A549 (cell line): ENCODE measurements at regions not wholly inside any gene's neighbourhood (a gene's known extent, or its start where the extent isn't known, plus 50 kb on each side); places are given as distances from the start of the nearest gene placed in this dataset.

Source experiments
- ATAC-seq, 2 experiments: fragments of 200-7000 bp in 1 of 2; fragments of >200 bp in 1 of 2; cut with Nextera tagmentation in 1 of 2; cut with Tn5 transposase in 1 of 2; 3 replicates each; pipeline versions ENCODE4 v1.8.0 to v1.9.1; 2018 to 2020; ENCODE audit warnings: mild to moderate bottlenecking in 1 of 2, moderate library complexity in 1 of 2
- CTCF ChIA-PET: fragments of 300-600 bp; sonication (Branson Sonifier 250); formaldehyde crosslinking; extraction: SDS; loops from one replicate; lab custom pipeline; 2021; ENCODE audit warnings: antibody characterized with exemption, inconsistent platforms; lab: Yijun Ruan, JAX
- POLR2A ChIA-PET: fragments of 350-600 bp; formaldehyde crosslinking; extraction: SDS; loops from one replicate; lab custom pipeline; 2021; ENCODE audit warnings: antibody characterized with exemption, inconsistent platforms; lab: Yijun Ruan, JAX
- DNase-seq, 2 experiments: peaks; one replicate each; pipeline versions ENCODE4 v3.0.0 to v3.0.0-alpha.2; 2011 to 2016; ENCODE audit warnings: low read depth in 1 of 2, low spot score in 1 of 2
- FAIRE-seq: peaks from 2 replicates; lab custom pipeline; 2011; peaks lifted over from hg19 to GRCh38; lab: Jason Lieb, UNC
- H3K27ac ChIP-seq, 2 experiments: fragments of >200 bp; sonication (Bioruptor Twin); formaldehyde crosslinking; 3 replicates each; pipeline ENCODE4 v1.5.1; 2016 to 2017
- H3K4me1 ChIP-seq: fragments of >200 bp; sonication (Bioruptor Twin); formaldehyde crosslinking; 3 replicates; pipeline ENCODE4 v1.6.1; 2016
- H3K4me2 ChIP-seq: fragments of >200 bp; sonication (Bioruptor Twin); formaldehyde crosslinking; 3 replicates; pipeline ENCODE4 v1.6.1; 2016
- H3K4me3 ChIP-seq: fragments of >200 bp; sonication (Bioruptor Twin); formaldehyde crosslinking; 3 replicates; pipeline ENCODE4 v1.5.1; 2016
- H3K9me3 ChIP-seq: fragments of >200 bp; sonication (Bioruptor Twin); formaldehyde crosslinking; 3 replicates; pipeline ENCODE4 v1.6.1; 2016
- ATOH8 ChIP-seq: fragments of 250-450 bp; sonication (Bioruptor Pico); IDR thresholded peaks from 2 replicates; pipeline ENCODE4 v1.5.0; 2020; ENCODE audit warnings: low read depth, mild to moderate bottlenecking, moderate library complexity
- BHLHE40 ChIP-seq: IDR thresholded peaks from 2 replicates; pipeline ENCODE4 v1.6.1; 2012; ENCODE audit warnings: low read depth, low read length, inconsistent platforms
- CBX2 ChIP-seq: fragments of 200-600 bp; sonication (generic); IDR thresholded peaks from 2 replicates; pipeline ENCODE4 v1.6.1; 2016; ENCODE audit warnings: low read depth, mild to moderate bottlenecking, borderline replicate concordance
- CEBPB ChIP-seq, 2 experiments: fragments of >200 bp in 1 of 2; sonication (Bioruptor Twin) in 1 of 2; formaldehyde crosslinking in 1 of 2; IDR thresholded peaks; 2 replicates each; pipeline ENCODE4 v1.6.1; 2012 to 2016
- CHD2 ChIP-seq: fragments of 150-350 bp; IDR thresholded peaks from 2 replicates; pipeline ENCODE4 v1.6.1; 2014; ENCODE audit warnings: low read length; ENCODE audit not compliant: partially characterized antibody
- CTCF ChIP-seq: fragments of >200 bp; sonication (Bioruptor Twin); formaldehyde crosslinking; IDR thresholded peaks from 3 replicates; pipeline ENCODE4 v1.5.1; 2016
- E2F6 ChIP-seq: IDR thresholded peaks from 2 replicates; pipeline ENCODE4 v1.6.1; 2012; ENCODE audit warnings: low read depth, borderline replicate concordance
- EP300 ChIP-seq, 2 experiments: fragments of >200 bp; sonication (Bioruptor Twin); formaldehyde crosslinking; IDR thresholded peaks; 2 replicates in 1 of 2; 3 replicates in 1 of 2; pipeline ENCODE4 v1.6.1; 2016 to 2017
- FOSB ChIP-seq: fragments of 250-450 bp; sonication (Bioruptor Pico); IDR thresholded peaks from 2 replicates; pipeline ENCODE4 v1.5.0; 2020; ENCODE audit warnings: mild to moderate bottlenecking, moderate library complexity
- FOXS1 ChIP-seq: fragments of 250-450 bp; sonication (Bioruptor Pico); IDR thresholded peaks from 2 replicates; pipeline ENCODE4 v1.5.0; 2020; ENCODE audit warnings: mild to moderate bottlenecking, moderate library complexity
- HES2 ChIP-seq: fragments of >200 bp; sonication (Bioruptor Twin); formaldehyde crosslinking; IDR thresholded peaks from 2 replicates; pipeline ENCODE4 v1.6.1; 2016
- HEYL ChIP-seq: fragments of 250-450 bp; sonication (Bioruptor Pico); IDR thresholded peaks from 2 replicates; pipeline ENCODE4 v1.8.0; 2021; ENCODE audit warnings: mild to moderate bottlenecking, moderate library complexity
- HMGXB4 ChIP-seq: fragments of 250-450 bp; sonication (Bioruptor Pico); IDR thresholded peaks from 2 replicates; pipeline ENCODE4 v1.5.0; 2021; ENCODE audit warnings: mild to moderate bottlenecking, moderate library complexity, borderline replicate concordance
- HOXB13 ChIP-seq: fragments of 250-450 bp; sonication (Bioruptor Pico); IDR thresholded peaks from 2 replicates; pipeline ENCODE4 v1.5.0; 2020; ENCODE audit warnings: low read depth, mild to moderate bottlenecking, moderate library complexity
- HOXB5 ChIP-seq: fragments of 250-450 bp; sonication (Bioruptor Pico); IDR thresholded peaks from 2 replicates; pipeline ENCODE4 v1.5.0; 2020; ENCODE audit warnings: mild to moderate bottlenecking, moderate library complexity
- JUNB ChIP-seq: fragments of >200 bp; sonication (Bioruptor Twin); formaldehyde crosslinking; IDR thresholded peaks from 2 replicates; pipeline ENCODE4 v1.6.1; 2016
- KDM1A ChIP-seq: fragments of 200-600 bp; sonication (generic); IDR thresholded peaks from 2 replicates; pipeline ENCODE4 v1.6.1; 2016; ENCODE audit warnings: low read depth, mild to moderate bottlenecking
- MAFK ChIP-seq: fragments of 450-650 bp; IDR thresholded peaks from 2 replicates; pipeline ENCODE4 v1.6.1; 2014; ENCODE audit not compliant: partially characterized antibody
- MAZ ChIP-seq: fragments of 150-350 bp; IDR thresholded peaks from 2 replicates; pipeline ENCODE4 v1.6.1; 2014; ENCODE audit warnings: antibody characterized with exemption, low read depth, low read length, borderline replicate concordance
- NR3C1 ChIP-seq: fragments of >200 bp; sonication (Bioruptor Twin); formaldehyde crosslinking; IDR thresholded peaks from 3 replicates; pipeline ENCODE4 v1.6.1; 2017
- PBX3 ChIP-seq: IDR thresholded peaks from 2 replicates; pipeline ENCODE4 v1.6.1; 2012
- PHF8 ChIP-seq: fragments of 200-600 bp; sonication (generic); IDR thresholded peaks from 2 replicates; pipeline ENCODE4 v1.6.1; 2016; ENCODE audit warnings: low read depth, mild to moderate bottlenecking, antibody characterized with exemption, moderate library complexity, borderline replicate concordance
- POLR2A ChIP-seq: IDR thresholded peaks from 2 replicates; pipeline ENCODE4 v1.6.1; 2012; ENCODE audit warnings: mild to moderate bottlenecking, low read length
- RARB ChIP-seq: fragments of 250-450 bp; sonication (Bioruptor Pico); IDR thresholded peaks from 2 replicates; pipeline ENCODE4 v1.8.0; 2021; ENCODE audit warnings: mild to moderate bottlenecking, moderate library complexity
- SREBF2 ChIP-seq: fragments of 450-650 bp; IDR thresholded peaks from 2 replicates; pipeline ENCODE4 v1.6.1; 2014; ENCODE audit warnings: mild to moderate bottlenecking, moderate library complexity
- TFCP2L1 ChIP-seq: fragments of 250-450 bp; sonication (Bioruptor Pico); IDR thresholded peaks from 2 replicates; pipeline ENCODE4 v1.5.0; 2021; ENCODE audit warnings: mild to moderate bottlenecking
- ZFP36 ChIP-seq: fragments of 450-650 bp; IDR thresholded peaks from 2 replicates; pipeline ENCODE4 v1.6.1; 2014; ENCODE audit warnings: borderline replicate concordance; ENCODE audit not compliant: partially characterized antibody
- WGBS: methylation state at CpG from one replicate; pipeline ENCODE4 v1.1.6; 2017; ENCODE audit errors: missing lambda C conversion rate; 5-methylcytosine and 5-hydroxymethylcytosine counted together

- FAIRE-seq, result no peak
- TF ChIP-seq EP300 (IDR thresholded peaks at IDR 0.05), result no peak
- TF ChIP-seq NR3C1, result no peak
- TF ChIP-seq HOXB13 (CRISPR knock-in tag), result no peak
- no peak for TF ChIP-seq FOXS1 (CRISPR knock-in tag)
- no peak for TF ChIP-seq MAFK
- TF ChIP-seq HMGXB4 (CRISPR knock-in tag), result no peak
- no peak for TF ChIP-seq FOSB
- no peak for TF ChIP-seq ATOH8 (CRISPR knock-in tag)
- no peak for TF ChIP-seq CHD2
- TF ChIP-seq KDM1A, result no peak
- no peak for TF ChIP-seq CEBPB (IDR thresholded peaks at IDR 0.05)
- Histone ChIP-seq H3K4me1 (no peaks in the 10 kb centered on the region), H3K27ac (no peak overlapping the region), H3K4me3 (no peak overlapping the region), H3K4me2 (no peak overlapping the region), H3K9me3 (no peaks in the 10 kb centered on the region)
- no peak for DNase-seq
- ChIA-PET CTCF (interaction anchor here (0.7 kb wide), 1 partner anchor 11 kb away, joined by 3 read pairs; no protein-coding TSS in a partner anchor), POLR2A (no interaction called here)
- no peak for ATAC-seq
- WGBS, result 84% methylated on average over 2 of the region's 2 CpGs
These were observed 198.6 kb upstream of the PLSCR5 start for GRCh38 chr3:146803745-146804144.

GRCh38 chr3:146801492-146801891, 196.3 kb upstream of the PLSCR5 start:
- CTCF ChIA-PET, result no interaction called here
- Histone ChIP-seq H3K27ac (no peak overlapping the region), H3K4me3 (no peak overlapping the region), H3K4me1 (no peaks in the 10 kb centered on the region), H3K4me2 (no peak overlapping the region), H3K9me3 (no peaks in the 10 kb centered on the region)
- FAIRE-seq, result no peak
- no peak for DNase-seq
- 7% methylated on average over 2 of the region's 2 CpGs for WGBS
- ATAC-seq, result no peak
- TF ChIP-seq PBX3 (no peak), ATOH8 (CRISPR knock-in tag) (no peak), BHLHE40 (no peak), HEYL (CRISPR knock-in tag) (no peak), RARB (no peak), POLR2A (no peak), CBX2 (no peak), SREBF2 (no peak), FOSB (no peak), HES2 (no peak), TFCP2L1 (CRISPR knock-in tag) (no peak), JUNB (no peak), PHF8 (no peak), ZFP36 (no peak), CTCF (no peak), HMGXB4 (CRISPR knock-in tag) (no peak), MAZ (no peak), HOXB5 (CRISPR knock-in tag) (no peak), E2F6 (no peak)
- POLR2A ChIA-PET, result no interaction called here
